HL-60 (cell line): ENCODE measurements at regions not wholly inside any gene's neighbourhood (a gene's known extent, or its start where the extent isn't known, plus 50 kb on each side); places are given as distances from the start of the nearest gene placed in this dataset.

Experiments
- DNase-seq, 2 experiments: peaks; one replicate each; pipeline ENCODE4 v3.0.0-alpha.2; 2010 to 2020; ENCODE audit warnings: low read depth in 1 of 2, low spot score in 1 of 2
- H3K27ac ChIP-seq: fragments of 250-450 bp; sonication (Bioruptor Pico); replicated peaks from 2 replicates; pipeline ENCODE4 v1.5.1; 2020; ENCODE audit warnings: mild to moderate bottlenecking, moderate library complexity
- H3K27me3 ChIP-seq: fragments of 250-450 bp; sonication (Bioruptor Pico); 2 replicates; pipeline ENCODE4 v1.5.1; 2021; ENCODE audit warnings: mild to moderate bottlenecking, moderate library complexity; ENCODE audit not compliant: insufficient read depth, poor library complexity, severe bottlenecking
- H3K4me3 ChIP-seq: replicated peaks from 2 replicates; pipeline ENCODE4 v1.5.1; 2011; ENCODE audit warnings: mild to moderate bottlenecking, control low read depth, low read length; ENCODE audit not compliant: insufficient read depth
- CTCF ChIP-seq: IDR thresholded peaks from one replicate; pipeline ENCODE4 v1.5.1; 2011; ENCODE audit warnings: low read length, control low read depth, inconsistent platforms; ENCODE audit not compliant: insufficient read depth
- GABPA ChIP-seq: IDR thresholded peaks from 2 replicates; pipeline ENCODE4 v1.6.1; 2012; ENCODE audit warnings: low read depth
- POLR2AphosphoS5 ChIP-seq: IDR thresholded peaks from 2 replicates; pipeline ENCODE4 v1.6.1; 2012; ENCODE audit warnings: low read depth
- REST ChIP-seq: IDR thresholded peaks from 2 replicates; pipeline ENCODE4 v1.6.1; 2012; ENCODE audit warnings: low read depth; ENCODE audit not compliant: insufficient replicate concordance
- SPI1 ChIP-seq: IDR thresholded peaks from 2 replicates; pipeline ENCODE4 v1.6.1; 2012; ENCODE audit warnings: low read depth, mild to moderate bottlenecking, borderline replicate concordance

DNA sequence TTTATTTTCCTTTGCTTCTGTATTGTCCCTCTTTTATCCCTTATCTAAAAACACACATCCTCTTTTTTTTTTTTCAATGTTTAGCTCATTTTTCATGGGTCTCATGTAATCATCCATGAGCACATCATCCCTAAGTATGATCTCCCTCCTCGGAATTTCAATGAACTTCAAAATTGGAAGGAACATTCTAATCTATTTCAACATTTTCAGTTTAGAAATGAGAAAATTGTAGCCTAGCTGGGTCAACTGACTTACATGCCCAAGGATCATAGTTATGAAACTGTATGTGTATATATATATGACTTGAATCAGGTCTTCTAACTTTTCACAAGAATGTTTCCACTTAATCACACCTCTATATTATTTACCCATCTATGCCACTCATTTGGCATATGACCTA, 77.7 kb downstream of the TUSC1 start:
- no peaks in the 10 kb centered on the region for H3K27me3 ChIP-seq
- DNase-seq = no peak
- H3K4me3 ChIP-seq = no peak overlapping the region
- no peak for TF ChIP-seq GABPA
- TF ChIP-seq CTCF = no peak
- TF ChIP-seq SPI1 = no peak
- TF ChIP-seq REST = no peak
- TF ChIP-seq POLR2AphosphoS5 = no peak
- H3K27ac ChIP-seq = no peak overlapping the region

- no peak overlapping the region for H3K27ac ChIP-seq
- DNase-seq = no peak
- H3K27me3 ChIP-seq = no peaks in the 10 kb centered on the region
- TF ChIP-seq GABPA (no peak), CTCF (no peak), SPI1 (no peak), POLR2AphosphoS5 (no peak), REST (no peak)
- H3K4me3 ChIP-seq = no peak overlapping the region
Observed at GRCh38 chr9:25584611-25585010, 93.6 kb downstream of the TUSC1 start.

DNA sequence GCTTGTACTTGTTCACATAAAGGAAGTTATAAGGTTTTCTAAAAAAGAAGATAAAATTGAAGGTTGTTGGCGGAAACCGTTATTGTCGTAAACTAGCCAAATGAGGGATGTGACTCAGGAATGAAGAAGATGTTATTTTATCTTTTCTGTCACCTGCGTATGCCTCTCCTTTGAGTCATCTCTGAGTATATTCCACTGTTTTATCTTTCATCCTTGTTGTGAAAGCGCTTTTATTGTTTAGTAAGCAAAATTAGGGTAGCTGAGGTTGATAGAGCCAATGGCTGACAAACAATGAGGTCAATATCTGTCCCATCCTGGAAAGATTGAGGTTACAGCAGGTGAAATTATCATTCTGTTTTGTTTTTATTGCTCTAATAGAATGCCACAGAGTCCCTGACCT, 105.0 kb downstream of the TUSC1 start:
- no peaks in the 10 kb centered on the region for H3K27me3 ChIP-seq
- no peak overlapping the region for H3K27ac ChIP-seq
- DNase-seq = no peak
- TF ChIP-seq CTCF (no peak), REST (no peak), GABPA (no peak), POLR2AphosphoS5 (no peak), SPI1 (no peak)
- H3K4me3 ChIP-seq = no peak overlapping the region
